SU-DHL-6 (cell line): ENCODE measurements at regions not wholly inside any gene's neighbourhood (a gene's known extent, or its start where the extent isn't known, plus 50 kb on each side); places are given as distances from the start of the nearest gene placed in this dataset.

Experiments
- H2AFZ ChIP-seq: fragments of 200-600 bp; sonication (generic); 2 replicates; pipeline ENCODE4 v1.6.1; 2014; ENCODE audit warnings: low read depth, mild to moderate bottlenecking, moderate library complexity, mixed read lengths, antibody characterized with exemption, low read length; ENCODE audit not compliant: severe bottlenecking
- H3F3A ChIP-seq: fragments of 200-600 bp; shearing (Covaris generic); 2 replicates; pipeline ENCODE4 v1.6.0; 2016; ENCODE audit warnings: antibody characterized with exemption, mild to moderate bottlenecking; ENCODE audit not compliant: insufficient read depth
- H3K27ac ChIP-seq: fragments of 200-600 bp; sonication (generic); 2 replicates; pipeline ENCODE4 v1.5.1; 2016; ENCODE audit warnings: low read depth, mild to moderate bottlenecking, low read length, moderate library complexity, mixed read lengths
- H3K27me3 ChIP-seq: fragments of 200-600 bp; sonication (generic), shearing (Covaris generic); 2 replicates; pipeline ENCODE4 v1.6.0; 2014; ENCODE audit warnings: mild to moderate bottlenecking, low read length
- H3K36me3 ChIP-seq: fragments of 200-600 bp; sonication (generic); 2 replicates; pipeline ENCODE4 v1.6.1; 2014; ENCODE audit warnings: mild to moderate bottlenecking, low read length, mixed read lengths
- H3K4me2 ChIP-seq: fragments of 300-600, 200-600 bp; shearing (Covaris generic), sonication (generic); 2 replicates; pipeline ENCODE4 v1.6.0; 2014; ENCODE audit warnings: low read length, low read depth, mild to moderate bottlenecking; ENCODE audit not compliant: poor library complexity, severe bottlenecking
- H3K4me3 ChIP-seq: fragments of 200-600 bp; sonication (generic); 2 replicates; pipeline ENCODE4 v1.5.1; 2014; ENCODE audit warnings: antibody characterized with exemption, low read length, mild to moderate bottlenecking, mixed read lengths; ENCODE audit not compliant: insufficient read depth, poor library complexity, severe bottlenecking
- H3K79me2 ChIP-seq: fragments of 200-600 bp; sonication (generic); 2 replicates; pipeline ENCODE4 v1.6.1; 2014; ENCODE audit warnings: mild to moderate bottlenecking, low read length, moderate library complexity; ENCODE audit not compliant: insufficient read depth
- H3K9ac ChIP-seq: fragments of 200-600 bp; sonication (generic); 2 replicates; pipeline ENCODE4 v1.7.0; 2014; ENCODE audit warnings: mild to moderate bottlenecking, low read length
- H3K9me2 ChIP-seq: fragments of 200-600 bp; sonication (generic); replicated peaks from 2 replicates; pipeline ENCODE4 v1.6.1; 2014; ENCODE audit warnings: low read length; ENCODE audit not compliant: insufficient read depth
- H3K9me3 ChIP-seq: fragments of 200-600 bp; sonication (generic); 2 replicates; pipeline ENCODE4 v1.6.1; 2014; ENCODE audit warnings: low read length, mixed read lengths; ENCODE audit not compliant: insufficient read depth
- H4K20me1 ChIP-seq: fragments of 200-600 bp; sonication (generic); 2 replicates; pipeline ENCODE4 v1.6.1; 2014; ENCODE audit warnings: low read depth, mild to moderate bottlenecking, antibody characterized with exemption, low read length, moderate library complexity, mixed read lengths
- EZH2phosphoT487 ChIP-seq: fragments of 200-600 bp; sonication (generic), shearing (Covaris generic); conservative IDR thresholded peaks from 2 replicates; pipeline ENCODE4 v1.6.1; 2018; ENCODE audit warnings: mild to moderate bottlenecking, antibody characterized with exemption, low read length, moderate library complexity, mixed read lengths
- TF ChIP-seq, protein P1 (sequence below): fragments of 200-600 bp; sonication (generic); IDR thresholded peaks from one replicate; pipeline ENCODE4 v1.5.1; 2017; ENCODE audit warnings: antibody characterized with exemption, mild to moderate bottlenecking, low read length, moderate library complexity; ENCODE audit not compliant: insufficient read depth, poor library complexity, severe bottlenecking

DNA sequence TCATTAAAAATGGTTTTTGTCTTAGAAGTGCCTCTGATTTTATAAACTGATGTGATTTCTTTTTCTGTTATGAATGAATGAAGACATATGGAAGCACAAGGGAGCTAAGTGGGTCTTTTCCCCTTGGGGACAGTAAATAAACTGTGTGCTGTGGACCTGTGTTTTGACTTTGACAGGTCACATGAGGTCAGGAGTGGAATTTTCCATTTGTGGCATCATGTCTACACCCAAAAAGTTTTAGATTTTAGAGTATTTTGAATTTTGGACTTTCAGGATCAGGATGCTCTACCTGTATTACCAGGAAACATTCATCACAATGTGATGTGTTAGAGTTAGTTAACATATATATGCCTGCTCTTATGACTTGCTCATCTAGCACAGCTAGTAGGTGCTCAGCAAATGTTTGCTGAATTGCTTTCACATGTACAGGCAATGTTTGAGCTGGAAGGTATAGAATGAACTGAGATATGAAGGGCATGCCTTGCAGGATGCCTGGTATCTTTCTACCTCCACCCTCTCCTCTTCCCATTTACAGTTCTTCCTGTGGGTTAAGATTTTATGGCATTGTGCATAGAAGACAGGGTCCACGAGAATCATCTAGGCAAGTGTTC lies 73.2 kb upstream of the NR3C1 start:
- Histone ChIP-seq H3K4me2 (no peak overlapping the region), H3K4me3 (no peak overlapping the region), H4K20me1 (no peaks in the 10 kb centered on the region), H3K9me2 (no peaks in the 10 kb centered on the region), H3F3A (no peaks in the 10 kb centered on the region), H3K36me3 (no peaks in the 10 kb centered on the region), H3K79me2 (no peaks in the 10 kb centered on the region), H3K27ac (no peak overlapping the region), H2AFZ (no peak overlapping the region), H3K9me3 (no peaks in the 10 kb centered on the region), H3K27me3 (no peaks in the 10 kb centered on the region), H3K9ac (no peak overlapping the region)
- TF ChIP-seq, protein P1, sequence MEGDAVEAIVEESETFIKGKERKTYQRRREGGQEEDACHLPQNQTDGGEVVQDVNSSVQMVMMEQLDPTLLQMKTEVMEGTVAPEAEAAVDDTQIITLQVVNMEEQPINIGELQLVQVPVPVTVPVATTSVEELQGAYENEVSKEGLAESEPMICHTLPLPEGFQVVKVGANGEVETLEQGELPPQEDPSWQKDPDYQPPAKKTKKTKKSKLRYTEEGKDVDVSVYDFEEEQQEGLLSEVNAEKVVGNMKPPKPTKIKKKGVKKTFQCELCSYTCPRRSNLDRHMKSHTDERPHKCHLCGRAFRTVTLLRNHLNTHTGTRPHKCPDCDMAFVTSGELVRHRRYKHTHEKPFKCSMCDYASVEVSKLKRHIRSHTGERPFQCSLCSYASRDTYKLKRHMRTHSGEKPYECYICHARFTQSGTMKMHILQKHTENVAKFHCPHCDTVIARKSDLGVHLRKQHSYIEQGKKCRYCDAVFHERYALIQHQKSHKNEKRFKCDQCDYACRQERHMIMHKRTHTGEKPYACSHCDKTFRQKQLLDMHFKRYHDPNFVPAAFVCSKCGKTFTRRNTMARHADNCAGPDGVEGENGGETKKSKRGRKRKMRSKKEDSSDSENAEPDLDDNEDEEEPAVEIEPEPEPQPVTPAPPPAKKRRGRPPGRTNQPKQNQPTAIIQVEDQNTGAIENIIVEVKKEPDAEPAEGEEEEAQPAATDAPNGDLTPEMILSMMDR = no peak
- no peak for TF ChIP-seq EZH2phosphoT487

DNA sequence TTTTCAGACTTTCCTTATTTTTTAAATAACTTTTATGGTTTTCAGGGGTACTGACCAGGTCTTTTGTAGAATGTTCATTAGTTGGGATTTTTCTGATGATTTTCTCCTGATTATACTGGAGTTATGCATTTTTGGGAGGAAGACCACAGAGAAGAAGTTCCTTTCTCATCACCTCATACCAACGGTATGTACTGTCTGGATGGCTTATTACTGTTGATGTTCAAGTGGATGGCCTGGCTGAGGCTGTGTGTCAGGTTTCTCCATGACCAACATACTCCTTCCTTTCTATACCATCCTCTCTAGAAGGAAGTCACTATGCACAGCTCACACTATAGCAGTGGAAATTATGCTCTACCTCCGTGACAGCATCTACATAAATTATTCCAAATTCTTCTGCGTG lies 71.1 kb upstream of the NR3C1 start:
- H2AFZ ChIP-seq = no peak overlapping the region
- H3K9me2 ChIP-seq = no peaks in the 10 kb centered on the region
- H3K79me2 ChIP-seq = no peaks in the 10 kb centered on the region
- no peaks in the 10 kb centered on the region for H4K20me1 ChIP-seq
- no peaks in the 10 kb centered on the region for H3K27me3 ChIP-seq
- no peaks in the 10 kb centered on the region for H3K9me3 ChIP-seq
- H3K4me2 ChIP-seq = no peak overlapping the region
- no peak overlapping the region for H3K4me3 ChIP-seq
- no peaks in the 10 kb centered on the region for H3K36me3 ChIP-seq
- TF ChIP-seq, protein P1 = no peak
- no peak for TF ChIP-seq EZH2phosphoT487
- H3K27ac ChIP-seq = no peak overlapping the region
- no peak overlapping the region for H3K9ac ChIP-seq
- H3F3A ChIP-seq = no peaks in the 10 kb centered on the region

GRCh38 chr5:143473481-143473880 lies 70.0 kb upstream of the NR3C1 start:
- Histone ChIP-seq H2AFZ (no peak overlapping the region), H4K20me1 (no peaks in the 10 kb centered on the region), H3K27ac (no peak overlapping the region), H3K9ac (no peak overlapping the region), H3K4me2 (no peak overlapping the region), H3K4me3 (no peak overlapping the region), H3K27me3 (no peaks in the 10 kb centered on the region), H3F3A (no peaks in the 10 kb centered on the region), H3K9me3 (no peaks in the 10 kb centered on the region), H3K79me2 (no peaks in the 10 kb centered on the region), H3K36me3 (no peaks in the 10 kb centered on the region), H3K9me2 (no peaks in the 10 kb centered on the region)
- TF ChIP-seq EZH2phosphoT487 = no peak
- TF ChIP-seq, protein P1 = no peak
